PC-9 (cell line): ENCODE measurements at regions not wholly inside any gene's neighbourhood (a gene's known extent, or its start where the extent isn't known, plus 50 kb on each side); places are given as distances from the start of the nearest gene placed in this dataset.

Experiments used
- EZH2 ChIP-seq: fragments of 200-600 bp; sonication (generic); IDR thresholded peaks from 2 replicates; pipeline ENCODE4 v1.8.0; 2017; ENCODE audit warnings: antibody characterized with exemption, low read depth
- TF ChIP-seq, protein P1 (sequence below): fragments of 200-600 bp; sonication (generic); conservative IDR thresholded peaks from 2 replicates; pipeline ENCODE4 v1.6.1; 2017; ENCODE audit warnings: mixed run types, antibody characterized with exemption, mild to moderate bottlenecking, moderate library complexity

DNA sequence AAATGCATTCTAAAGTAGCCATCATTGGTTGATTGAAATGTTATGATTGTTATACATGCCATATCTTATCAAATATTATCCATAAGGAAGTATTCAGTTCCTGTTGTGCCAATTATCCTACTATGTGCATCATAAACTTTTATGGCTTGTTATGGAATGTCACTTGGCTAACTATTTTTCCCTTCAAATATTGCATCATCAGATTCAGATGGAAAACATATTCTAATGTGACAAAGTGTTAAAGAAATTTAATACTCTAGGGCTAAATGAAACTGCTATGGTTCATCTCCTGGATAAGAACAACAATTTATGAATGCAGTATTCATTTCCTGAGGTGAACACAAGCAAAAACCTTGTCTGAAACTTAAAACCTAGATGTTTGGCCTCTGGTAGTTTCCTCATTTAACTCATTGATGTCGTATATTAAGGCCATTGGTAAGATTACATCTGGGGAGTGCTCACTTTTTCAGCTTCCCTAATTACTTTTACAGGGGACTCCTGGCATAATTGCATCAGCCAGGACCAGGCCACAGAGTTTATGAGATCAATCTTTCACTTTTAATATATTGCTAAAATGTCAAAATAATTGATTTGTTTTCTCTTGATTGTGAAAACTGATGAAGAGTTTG lies 134.9 kb upstream of the CEP162 start:
- TF ChIP-seq, protein P1, sequence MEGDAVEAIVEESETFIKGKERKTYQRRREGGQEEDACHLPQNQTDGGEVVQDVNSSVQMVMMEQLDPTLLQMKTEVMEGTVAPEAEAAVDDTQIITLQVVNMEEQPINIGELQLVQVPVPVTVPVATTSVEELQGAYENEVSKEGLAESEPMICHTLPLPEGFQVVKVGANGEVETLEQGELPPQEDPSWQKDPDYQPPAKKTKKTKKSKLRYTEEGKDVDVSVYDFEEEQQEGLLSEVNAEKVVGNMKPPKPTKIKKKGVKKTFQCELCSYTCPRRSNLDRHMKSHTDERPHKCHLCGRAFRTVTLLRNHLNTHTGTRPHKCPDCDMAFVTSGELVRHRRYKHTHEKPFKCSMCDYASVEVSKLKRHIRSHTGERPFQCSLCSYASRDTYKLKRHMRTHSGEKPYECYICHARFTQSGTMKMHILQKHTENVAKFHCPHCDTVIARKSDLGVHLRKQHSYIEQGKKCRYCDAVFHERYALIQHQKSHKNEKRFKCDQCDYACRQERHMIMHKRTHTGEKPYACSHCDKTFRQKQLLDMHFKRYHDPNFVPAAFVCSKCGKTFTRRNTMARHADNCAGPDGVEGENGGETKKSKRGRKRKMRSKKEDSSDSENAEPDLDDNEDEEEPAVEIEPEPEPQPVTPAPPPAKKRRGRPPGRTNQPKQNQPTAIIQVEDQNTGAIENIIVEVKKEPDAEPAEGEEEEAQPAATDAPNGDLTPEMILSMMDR, result no peak
- no peak for TF ChIP-seq EZH2
